Common myeloid progenitor, CD34-positive (primary cell): ENCODE measurements at regions not wholly inside any gene's neighbourhood (a gene's known extent, or its start where the extent isn't known, plus 50 kb on each side); places are given as distances from the start of the nearest gene placed in this dataset.

Experiments
- CTCF ChIA-PET: fragments of 350-600 bp; sonication (Branson Sonifier 250); formaldehyde crosslinking; loops from one replicate; lab custom pipeline; 2021; ENCODE audit warnings: antibody characterized with exemption; lab: Charles Lee
- POLR2A ChIA-PET: fragments of 350-600 bp; sonication (Branson Sonifier 250); formaldehyde crosslinking; loops from one replicate; lab custom pipeline; 2021; ENCODE audit warnings: antibody characterized with exemption; lab: Charles Lee
- DNase-seq, 3 donors: peaks; one replicate each; pipeline versions ENCODE4 v3.0.0 to v3.0.0-alpha.2; 2013
- H3K27ac ChIP-seq, 2 experiments: 1 replicate in 1 of 2; 2 replicates in 1 of 2; pipeline ENCODE4 v1.7.0; 2013; ENCODE audit warnings: inconsistent platforms in 2 of 2, low read length in 2 of 2, mild to moderate bottlenecking in 2 of 2, low read depth in 1 of 2, moderate library complexity in 1 of 2; ENCODE audit not compliant: severe bottlenecking in 2 of 2, insufficient read depth in 1 of 2, poor library complexity in 1 of 2
- H3K27me3 ChIP-seq, 5 experiments: replicated peaks in 2 of 5; 1 replicate in 3 of 5; 2 replicates in 2 of 5; pipeline versions ENCODE4 v1.6.1 to v1.7.0; 2013; ENCODE audit warnings: low read length in 4 of 5, mild to moderate bottlenecking in 2 of 5, moderate library complexity in 2 of 5, inconsistent platforms in 1 of 5; ENCODE audit not compliant: insufficient read depth in 5 of 5, control insufficient read depth in 4 of 5
- H3K36me3 ChIP-seq, 4 experiments: 1 replicate in 2 of 4; 2 replicates in 2 of 4; pipeline versions ENCODE4 v1.6.1 to v1.7.0; 2013; ENCODE audit warnings: low read length in 3 of 4, control low read depth in 1 of 4, mild to moderate bottlenecking in 1 of 4; ENCODE audit not compliant: control insufficient read depth in 4 of 4, insufficient read depth in 4 of 4
- H3K4me1 ChIP-seq, 4 experiments: 1 replicate in 3 of 4; 2 replicates in 1 of 4; pipeline versions ENCODE4 v1.6.1 to v1.7.1; 2013; ENCODE audit warnings: low read length in 3 of 4, mild to moderate bottlenecking in 3 of 4, control low read depth in 1 of 4, inconsistent platforms in 1 of 4, moderate library complexity in 1 of 4; ENCODE audit not compliant: control insufficient read depth in 4 of 4, insufficient read depth in 4 of 4; ENCODE audit errors: control extremely low read depth in 1 of 4
- H3K4me3 ChIP-seq, 7 experiments: 1 replicate in 4 of 7; 2 replicates in 3 of 7; pipeline versions ENCODE4 v1.5.1 to v1.7.0; 2013; ENCODE audit warnings: mild to moderate bottlenecking in 7 of 7, low read length in 6 of 7, moderate library complexity in 6 of 7, inconsistent platforms in 2 of 7, low read depth in 2 of 7, control low read depth in 1 of 7; ENCODE audit not compliant: insufficient read depth in 4 of 7, control insufficient read depth in 1 of 7; ENCODE audit errors: extremely low read depth in 1 of 7
- H3K9me3 ChIP-seq, 5 experiments: 1 replicate in 4 of 5; 2 replicates in 1 of 5; pipeline versions ENCODE4 v1.6.1 to v1.7.1; 2013; ENCODE audit warnings: low read length in 4 of 5, mild to moderate bottlenecking in 2 of 5, inconsistent platforms in 1 of 5, low read depth in 1 of 5, moderate library complexity in 1 of 5; ENCODE audit not compliant: control insufficient read depth in 4 of 5, insufficient read depth in 2 of 5; ENCODE audit errors: control extremely low read depth in 1 of 5
- WGBS: methylation state at CpG from one replicate; pipeline ENCODE4 v1.1.5; 2013; ENCODE audit not compliant: insufficient coverage; 5-methylcytosine and 5-hydroxymethylcytosine counted together

GRCh38 chr10:43751646-43752045 is 103.0 kb upstream of the ZNF32 start:
- no peak overlapping the region for H3K27ac ChIP-seq
- no peak for DNase-seq
- H3K4me3 ChIP-seq: no peak overlapping the region
- no peaks in the 10 kb centered on the region for H3K9me3 ChIP-seq
- no peaks in the 10 kb centered on the region for H3K36me3 ChIP-seq
- 97% methylated on average over 5 of the region's 5 CpGs for WGBS
- ChIA-PET CTCF (no interaction called here), POLR2A (no interaction called here)
- H3K4me1 ChIP-seq: no peaks in the 10 kb centered on the region
- H3K27me3 ChIP-seq: peaks cover 0 to 3% (median 0%) of the 10 kb centered on the region in 5 experiments

GRCh38 chr10:43749940-43750552 is 101.4 kb upstream of the ZNF32 start:
- WGBS: 93% methylated on average over 2 of the region's 4 CpGs
- ChIA-PET CTCF (no interaction called here), POLR2A (no interaction called here)
- Histone ChIP-seq H3K9me3 (no peaks in the 10 kb centered on the region), H3K4me3 (no peak overlapping the region), H3K27ac (no peak overlapping the region), H3K4me1 (no peaks in the 10 kb centered on the region), H3K27me3 (peaks cover 0 to 3% (median 0%) of the 10 kb centered on the region in 5 experiments), H3K36me3 (no peaks in the 10 kb centered on the region)
- DNase-seq: no peak

- no peak for DNase-seq
- POLR2A ChIA-PET: no interaction called here
- Histone ChIP-seq H3K9me3 (no peaks in the 10 kb centered on the region), H3K4me1 (no peaks in the 10 kb centered on the region), H3K27me3 (peaks cover 0 to 3% (median 0%) of the 10 kb centered on the region in 5 experiments), H3K4me3 (no peak overlapping the region), H3K27ac (no peak overlapping the region), H3K36me3 (no peaks in the 10 kb centered on the region)
- CTCF ChIA-PET: no interaction called here
- over 99% methylated on average over 11 of the region's 13 CpGs for WGBS
These were observed 100.5 kb upstream of the ZNF32 start for GRCh38 chr10:43749145-43749576.

- peaks cover 0 to 3% (median 0%) of the 10 kb centered on the region in 5 experiments for H3K27me3 ChIP-seq
- no peak for DNase-seq
- 100% methylated on average over 6 of the region's 7 CpGs for WGBS
- no peaks in the 10 kb centered on the region for H3K9me3 ChIP-seq
- H3K27ac ChIP-seq: no peak overlapping the region
- H3K4me1 ChIP-seq: no peaks in the 10 kb centered on the region
- CTCF ChIA-PET: no interaction called here
- no peaks in the 10 kb centered on the region for H3K36me3 ChIP-seq
- POLR2A ChIA-PET: no interaction called here
- H3K4me3 ChIP-seq: no peak overlapping the region
These were observed 99.9 kb upstream of the ZNF32 start for GRCh38 chr10:43748560-43748959.

- CTCF ChIA-PET: interaction anchor here (0.8 kb wide), 1 partner anchor 16 kb away, joined by 3 read pairs; no protein-coding TSS in a partner anchor
- Histone ChIP-seq H3K9me3 (peaks cover 0 to 6% (median 0%) of the 10 kb centered on the region in 5 experiments), H3K36me3 (no peaks in the 10 kb centered on the region), H3K27me3 (peaks cover 0 to 3% (median 0%) of the 10 kb centered on the region in 5 experiments), H3K4me1 (no peaks in the 10 kb centered on the region), H3K27ac (no peak overlapping the region), H3K4me3 (no peak overlapping the region)
- 50% methylated on average over 1 of the region's 1 CpG for WGBS
- POLR2A ChIA-PET: no interaction called here
- peak in 2 of 3 donors; percentile 16 to 17 for DNase-seq
These were observed 98.2 kb upstream of the ZNF32 start for GRCh38 chr10:43746906-43747305.

- H3K4me1 ChIP-seq: no peaks in the 10 kb centered on the region
- 100% methylated on average over 1 of the region's 1 CpG for WGBS
- H3K36me3 ChIP-seq: no peaks in the 10 kb centered on the region
- H3K9me3 ChIP-seq: peaks cover 0 to 6% (median 0%) of the 10 kb centered on the region in 5 experiments
- no peak for DNase-seq
- H3K27ac ChIP-seq: no peak overlapping the region
- ChIA-PET POLR2A (no interaction called here), CTCF (no interaction called here)
- no peak overlapping the region for H3K4me3 ChIP-seq
- peaks cover 0 to 4% (median 0%) of the 10 kb centered on the region in 5 experiments for H3K27me3 ChIP-seq
These were observed 90.5 kb upstream of the ZNF32 start for GRCh38 chr10:43739161-43739560.

- WGBS: 83% methylated on average over 2 of the region's 3 CpGs
- H3K4me3 ChIP-seq: no peak overlapping the region
- ChIA-PET POLR2A (no interaction called here), CTCF (interaction anchor here (1.0 kb wide), 2 partner anchors 12 to 60 kb away, joined by 3 read pairs; no protein-coding TSS in a partner anchor)
- H3K4me1 ChIP-seq: no peaks in the 10 kb centered on the region
- H3K27ac ChIP-seq: no peak overlapping the region
- no peak for DNase-seq
- H3K36me3 ChIP-seq: no peaks in the 10 kb centered on the region
- H3K9me3 ChIP-seq: peaks cover 0 to 3% (median 0%) of the 10 kb centered on the region in 5 experiments
- H3K27me3 ChIP-seq: peaks cover 0 to 4% (median 0%) of the 10 kb centered on the region in 5 experiments
These were observed 88.3 kb upstream of the ZNF32 start for GRCh38 chr10:43737003-43737402.
